Gastroesophageal sphincter (tissue), 3 donors: ENCODE measurements at regions not wholly inside any gene's neighbourhood (a gene's known extent, or its start where the extent isn't known, plus 50 kb on each side); places are given as distances from the start of the nearest gene placed in this dataset.

ENCODE experiments used
- POLR2A ChIP-seq, 2 donors: fragments of 450-650 bp; IDR thresholded peaks; one replicate each; pipeline ENCODE4 v1.6.1; 2017; ENCODE audit warnings: antibody characterized with exemption in 2 of 2, mild to moderate bottlenecking in 2 of 2, moderate library complexity in 1 of 2
- POLR2AphosphoS5 ChIP-seq: sonication (generic); formaldehyde crosslinking; IDR thresholded peaks from one replicate; pipeline ENCODE4 v1.6.1; 2017; ENCODE audit warnings: antibody characterized with exemption
- TF ChIP-seq, protein P1 (sequence below), 4 experiments: fragments of 200-600 bp in 2 of 4; fragments of 450-650 bp in 2 of 4; sonication (generic) in 1 of 4; IDR thresholded peaks; one replicate each; pipeline ENCODE4 v1.5.1; 2017 to 2019; ENCODE audit warnings: antibody characterized with exemption in 4 of 4, mild to moderate bottlenecking in 2 of 4, moderate library complexity in 2 of 4

DNA sequence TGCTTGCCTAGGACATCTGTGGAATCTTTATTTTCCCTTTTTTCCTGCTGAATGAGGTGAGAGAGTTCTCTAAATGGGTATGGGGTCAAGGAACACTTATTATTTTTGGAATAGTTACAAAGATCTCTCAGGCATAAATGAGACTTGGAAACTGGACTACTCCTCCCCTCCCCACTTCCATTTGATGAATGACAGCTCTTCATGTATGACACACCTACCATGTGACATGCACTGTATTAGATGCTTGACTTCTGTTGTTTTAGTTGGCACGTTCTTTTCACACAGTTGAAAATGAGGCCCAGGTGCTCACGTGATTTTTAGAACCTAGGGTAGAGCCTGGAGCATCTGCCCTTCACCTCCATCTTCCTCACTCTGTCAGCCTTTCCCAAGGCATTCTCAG lies 62.4 kb downstream of the VCPKMT start:
- TF ChIP-seq, protein P1, sequence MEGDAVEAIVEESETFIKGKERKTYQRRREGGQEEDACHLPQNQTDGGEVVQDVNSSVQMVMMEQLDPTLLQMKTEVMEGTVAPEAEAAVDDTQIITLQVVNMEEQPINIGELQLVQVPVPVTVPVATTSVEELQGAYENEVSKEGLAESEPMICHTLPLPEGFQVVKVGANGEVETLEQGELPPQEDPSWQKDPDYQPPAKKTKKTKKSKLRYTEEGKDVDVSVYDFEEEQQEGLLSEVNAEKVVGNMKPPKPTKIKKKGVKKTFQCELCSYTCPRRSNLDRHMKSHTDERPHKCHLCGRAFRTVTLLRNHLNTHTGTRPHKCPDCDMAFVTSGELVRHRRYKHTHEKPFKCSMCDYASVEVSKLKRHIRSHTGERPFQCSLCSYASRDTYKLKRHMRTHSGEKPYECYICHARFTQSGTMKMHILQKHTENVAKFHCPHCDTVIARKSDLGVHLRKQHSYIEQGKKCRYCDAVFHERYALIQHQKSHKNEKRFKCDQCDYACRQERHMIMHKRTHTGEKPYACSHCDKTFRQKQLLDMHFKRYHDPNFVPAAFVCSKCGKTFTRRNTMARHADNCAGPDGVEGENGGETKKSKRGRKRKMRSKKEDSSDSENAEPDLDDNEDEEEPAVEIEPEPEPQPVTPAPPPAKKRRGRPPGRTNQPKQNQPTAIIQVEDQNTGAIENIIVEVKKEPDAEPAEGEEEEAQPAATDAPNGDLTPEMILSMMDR (IDR thresholded peaks at IDR 0.05): no peak
- no peak for TF ChIP-seq POLR2A (IDR thresholded peaks at IDR 0.05)
- TF ChIP-seq POLR2AphosphoS5: no peak
